ENCODE measurements at regions not wholly inside any gene's neighbourhood (a gene's known extent, or its start where the extent isn't known, plus 50 kb on each side); places are given as distances from the start of the nearest gene placed in this dataset.

DNA sequence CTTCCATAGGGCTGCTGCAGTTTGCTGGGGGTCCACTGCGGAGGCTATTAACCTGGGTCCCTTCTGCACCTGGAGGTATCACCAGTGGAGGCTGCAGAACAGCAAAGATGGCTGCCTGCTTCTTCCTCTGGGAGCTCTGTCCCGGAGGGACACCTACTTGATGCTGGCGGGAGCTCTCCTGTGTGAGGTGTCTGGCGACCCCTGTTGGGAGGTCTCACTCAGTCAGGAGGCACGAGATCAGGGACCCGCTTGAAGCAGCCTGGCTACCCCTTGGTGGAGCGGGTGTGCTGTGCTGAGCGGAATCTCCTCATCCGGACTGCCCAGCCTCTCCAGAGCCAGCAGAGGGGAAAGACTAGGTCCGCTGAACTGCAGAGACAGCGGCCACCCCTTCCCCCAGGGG is 56.0 kb upstream of the CTXND1 start:
- in situ Hi-C loops (cut with HindIII; ENCODE audit: low sequenced_read_pairs): no loop called here

DNA sequence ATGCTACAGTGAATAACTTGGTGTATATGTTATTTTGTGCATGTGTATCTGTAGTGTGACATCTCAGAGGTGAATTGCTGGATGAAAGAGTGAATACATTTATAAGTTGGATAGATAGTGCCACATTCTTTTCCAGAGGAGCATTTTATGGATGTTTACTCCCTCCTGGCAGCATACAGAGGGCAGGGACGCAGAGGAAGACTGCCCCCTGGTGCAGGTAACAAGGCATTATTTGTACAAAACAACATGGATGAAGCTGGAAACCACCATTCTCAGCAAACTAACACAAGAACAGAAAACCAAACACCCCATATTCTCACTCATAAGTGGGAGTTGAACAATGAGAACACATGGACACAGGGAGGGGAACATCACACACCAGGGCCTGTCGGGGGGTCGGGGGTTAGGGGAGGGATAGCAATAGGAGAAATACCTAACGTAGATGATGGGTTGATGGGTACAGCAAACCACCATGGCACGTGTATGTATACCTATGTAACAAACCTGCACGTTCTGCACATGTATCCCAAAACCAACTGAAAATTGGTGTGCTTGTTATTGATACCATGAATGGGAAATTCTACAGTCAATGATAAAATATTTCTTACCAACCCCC is 57.9 kb upstream of the CTXND1 start:
- in situ Hi-C loops (cut with HindIII; ENCODE audit: low sequenced_read_pairs): no loop called here

DNA sequence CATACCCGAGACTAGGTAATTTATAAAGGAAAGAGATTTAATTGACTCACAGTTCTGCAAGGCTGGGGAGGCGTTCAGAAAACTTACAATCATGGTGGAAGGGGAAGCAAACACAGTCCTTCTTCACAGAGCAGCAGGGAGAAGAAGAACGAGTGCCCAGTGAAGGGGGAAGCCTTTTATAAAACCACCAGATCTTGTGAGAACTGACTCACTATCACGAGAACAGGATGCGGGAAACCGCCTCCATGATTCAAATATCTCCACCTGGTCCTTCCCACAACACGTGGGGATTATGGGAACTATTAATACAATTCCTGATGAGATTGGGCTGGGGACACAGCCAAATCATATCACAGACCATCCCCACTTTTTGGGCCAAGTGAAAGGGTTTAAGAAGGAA is 58.8 kb upstream of the CTXND1 start:
- in situ Hi-C loops (cut with HindIII; ENCODE audit: low sequenced_read_pairs): no loop called here

DNA sequence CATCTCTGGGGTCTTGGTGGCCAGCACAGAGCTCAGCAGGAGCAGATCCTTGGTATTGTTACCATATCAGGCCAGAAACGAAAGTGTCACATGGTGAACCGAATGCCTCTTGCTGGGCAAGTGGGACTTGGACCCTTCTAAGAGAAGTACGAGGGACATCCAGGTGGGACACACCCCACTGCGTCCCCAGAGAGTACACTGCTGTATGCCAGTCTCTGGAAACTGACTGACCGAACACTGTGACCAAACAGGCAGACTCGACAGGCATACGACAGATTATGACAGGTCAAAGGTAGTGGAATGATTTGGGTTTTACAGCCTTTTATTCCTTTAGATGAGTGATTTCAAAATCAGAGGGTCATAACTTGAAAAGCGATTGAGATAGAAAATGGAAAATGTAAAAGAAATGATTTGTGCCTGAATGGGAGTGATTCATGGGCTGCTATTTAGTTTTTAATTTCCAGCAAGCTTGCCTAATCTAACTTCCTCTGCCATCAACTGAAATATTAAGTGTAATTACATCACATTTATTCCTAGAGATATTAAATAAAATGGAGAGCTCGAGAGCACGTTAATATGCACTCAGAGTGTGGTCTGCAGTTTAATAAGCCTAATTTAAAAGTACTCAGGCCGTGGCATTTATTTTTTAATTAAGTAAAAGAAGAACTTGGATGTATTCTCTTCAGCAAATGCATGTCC is 63.4 kb upstream of the CTXND1 start:
- in situ Hi-C loops (cut with HindIII; ENCODE audit: low sequenced_read_pairs): no loop called here

DNA sequence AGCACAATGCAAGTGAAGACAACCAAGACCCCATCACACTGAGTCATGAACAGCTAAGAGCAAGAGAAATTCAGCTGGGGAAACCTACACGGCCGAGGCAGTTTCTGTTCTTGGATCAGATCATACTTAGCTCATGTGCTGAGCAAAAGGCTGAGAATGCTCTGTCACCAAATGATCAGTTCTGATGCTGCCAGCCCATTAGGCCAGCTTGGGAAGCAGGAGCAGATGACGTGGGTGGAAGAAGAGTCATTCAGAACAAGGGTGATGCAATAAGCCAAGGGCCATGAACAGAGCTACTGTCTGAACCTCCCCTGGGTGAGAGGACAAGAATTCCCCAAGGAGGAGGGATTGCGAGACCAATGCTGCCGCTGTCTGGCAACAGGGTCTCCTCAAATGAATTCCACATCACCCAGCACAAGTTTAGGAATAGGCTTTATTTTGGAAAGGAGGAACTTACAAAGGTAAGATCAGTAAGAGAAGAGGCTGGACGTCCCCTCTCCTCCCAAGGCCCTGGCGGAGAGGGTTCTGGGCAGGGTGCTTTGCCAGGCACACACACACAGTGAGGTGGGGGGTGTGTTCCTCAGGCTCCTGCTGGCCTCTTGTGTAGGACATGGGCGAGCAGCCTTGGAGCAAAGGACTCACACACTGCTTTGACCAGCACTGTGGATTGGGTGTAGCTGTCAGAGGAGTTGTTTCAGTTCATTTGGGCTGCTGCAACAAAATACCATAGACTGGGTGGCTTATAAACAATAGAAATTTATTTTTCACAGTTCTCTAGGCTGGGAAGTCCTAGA is 65.6 kb upstream of the CTXND1 start:
- in situ Hi-C loops (cut with HindIII; ENCODE audit: low sequenced_read_pairs): no loop called here

DNA sequence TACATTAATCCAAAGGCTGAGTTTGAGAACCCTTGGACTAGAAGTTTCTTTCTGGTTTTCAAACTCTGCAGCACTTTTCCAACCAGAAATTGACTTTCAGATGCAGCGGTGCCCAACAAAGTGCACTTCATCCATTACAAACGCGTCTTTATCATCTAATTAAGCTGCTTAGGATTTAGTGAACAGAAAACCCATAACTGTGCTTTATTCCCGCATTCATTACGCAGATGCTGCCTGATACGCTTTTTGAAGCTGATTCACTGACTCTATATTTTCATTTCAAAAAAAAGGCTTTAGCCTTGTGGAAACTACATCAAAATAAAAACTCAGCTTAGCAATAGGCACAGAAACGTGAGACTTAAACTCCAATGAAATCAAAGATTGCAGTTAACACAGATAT is 69.8 kb upstream of the CTXND1 start:
- in situ Hi-C loops (cut with HindIII; ENCODE audit: low sequenced_read_pairs): no loop called here

DNA sequence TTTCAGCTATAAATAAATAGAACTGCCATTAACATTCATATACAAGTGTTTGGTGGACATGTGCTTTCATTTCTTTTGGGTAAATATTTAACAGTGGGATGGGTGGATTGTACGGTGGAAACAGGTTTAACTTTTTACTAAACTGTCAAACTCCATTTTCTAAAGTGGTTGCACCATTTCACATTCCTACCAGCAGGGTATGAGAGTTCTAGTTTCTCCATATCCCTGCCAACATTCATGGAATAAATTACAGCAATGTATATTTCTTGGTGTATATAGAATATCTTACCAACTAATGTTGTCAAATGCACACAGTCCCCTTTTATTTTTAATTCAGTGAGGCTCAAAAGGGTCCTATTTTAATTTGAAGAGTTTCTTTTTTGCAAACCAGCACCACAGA is 71.3 kb upstream of the CTXND1 start:
- in situ Hi-C loops (cut with HindIII; ENCODE audit: low sequenced_read_pairs): no loop called here

DNA sequence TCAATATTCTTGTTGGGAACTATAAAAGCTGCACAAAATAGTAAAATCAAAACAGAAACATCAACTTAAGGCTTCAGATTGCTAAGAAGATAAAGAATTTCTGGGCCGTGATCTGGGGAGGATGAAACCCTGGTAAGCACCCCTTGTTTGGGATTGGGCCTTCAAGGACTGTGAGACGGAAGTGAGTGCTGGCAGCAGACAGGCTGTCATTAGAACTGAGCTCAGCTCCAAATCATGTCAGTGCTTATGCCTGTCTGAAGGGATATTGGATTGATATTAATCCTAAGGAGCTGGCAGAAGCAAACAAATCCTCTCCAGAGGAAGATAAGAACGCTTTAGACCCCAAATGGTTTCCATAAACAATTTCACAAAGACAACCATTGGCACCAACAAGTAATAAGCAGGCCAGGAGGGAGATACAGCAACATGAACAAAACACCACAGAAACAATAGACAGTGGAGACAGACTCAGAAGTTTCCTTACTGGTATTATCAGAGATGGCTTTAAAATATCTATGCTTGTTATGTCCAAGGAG is 72.6 kb upstream of the CTXND1 start:
- in situ Hi-C loops (cut with HindIII; ENCODE audit: low sequenced_read_pairs): no loop called here

DNA sequence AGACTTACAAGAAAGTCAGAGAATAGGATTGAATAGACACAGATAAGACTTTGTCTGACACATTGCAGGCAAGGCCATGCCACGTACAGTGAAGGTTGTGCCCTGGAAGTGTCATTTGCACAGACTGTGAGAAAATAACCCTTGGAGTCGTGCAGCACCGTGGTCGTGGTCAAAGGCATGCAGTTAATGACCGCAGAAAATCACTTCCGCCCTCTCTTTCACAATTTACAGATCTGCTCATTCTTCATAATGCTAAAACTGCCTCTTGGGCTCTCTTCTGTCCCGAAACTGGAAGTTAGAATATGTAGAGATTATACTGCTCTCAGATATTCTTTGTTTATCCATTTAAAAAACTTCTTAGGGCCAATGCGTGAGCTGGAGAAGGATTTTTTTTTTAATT is 73.2 kb upstream of the CTXND1 start:
- in situ Hi-C loops (cut with HindIII; ENCODE audit: low sequenced_read_pairs): no loop called here

DNA sequence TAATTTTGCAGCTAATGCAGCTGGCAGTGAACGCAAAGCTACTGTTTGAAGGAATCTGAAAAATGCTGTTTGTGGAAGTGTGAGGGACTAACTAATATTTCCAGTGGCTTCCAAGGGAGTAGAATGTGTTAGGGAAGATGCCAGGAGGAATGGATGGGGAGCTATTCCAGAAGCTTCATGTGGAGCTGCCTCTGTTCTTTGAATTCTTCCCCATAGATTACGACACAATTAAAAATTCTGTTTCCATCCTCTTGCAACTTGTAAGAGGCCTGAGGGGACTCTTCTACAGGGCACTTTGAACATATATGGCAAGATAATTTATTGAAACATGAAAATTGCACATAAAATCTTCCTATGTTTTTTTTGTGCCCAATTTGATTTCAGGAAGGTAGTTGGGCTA is 74.3 kb upstream of the CTXND1 start:
- in situ Hi-C loops (cut with HindIII; ENCODE audit: low sequenced_read_pairs): no loop called here

DNA sequence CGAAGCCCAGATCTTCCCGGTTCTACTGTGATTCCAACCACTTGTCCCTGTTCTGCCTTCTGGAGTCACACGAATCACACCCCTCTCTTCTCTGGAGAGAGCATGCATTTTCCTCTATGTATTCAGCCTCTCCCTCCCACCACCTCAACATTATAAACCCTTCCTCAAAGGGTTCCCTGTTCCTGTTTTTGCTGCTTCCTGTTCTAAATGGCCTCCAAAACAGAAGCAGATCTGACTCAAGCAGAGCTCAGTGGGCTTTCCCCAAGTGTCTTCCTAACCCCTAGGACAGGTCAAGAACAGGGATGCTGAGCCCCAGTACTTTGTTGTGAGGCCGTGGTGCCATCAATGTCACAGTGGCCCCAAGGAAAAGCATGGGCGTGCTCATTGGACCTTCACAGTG is 75.7 kb upstream of the ARNT2 start:
- in situ Hi-C loops (cut with HindIII; ENCODE audit: low sequenced_read_pairs): no loop called here

DNA sequence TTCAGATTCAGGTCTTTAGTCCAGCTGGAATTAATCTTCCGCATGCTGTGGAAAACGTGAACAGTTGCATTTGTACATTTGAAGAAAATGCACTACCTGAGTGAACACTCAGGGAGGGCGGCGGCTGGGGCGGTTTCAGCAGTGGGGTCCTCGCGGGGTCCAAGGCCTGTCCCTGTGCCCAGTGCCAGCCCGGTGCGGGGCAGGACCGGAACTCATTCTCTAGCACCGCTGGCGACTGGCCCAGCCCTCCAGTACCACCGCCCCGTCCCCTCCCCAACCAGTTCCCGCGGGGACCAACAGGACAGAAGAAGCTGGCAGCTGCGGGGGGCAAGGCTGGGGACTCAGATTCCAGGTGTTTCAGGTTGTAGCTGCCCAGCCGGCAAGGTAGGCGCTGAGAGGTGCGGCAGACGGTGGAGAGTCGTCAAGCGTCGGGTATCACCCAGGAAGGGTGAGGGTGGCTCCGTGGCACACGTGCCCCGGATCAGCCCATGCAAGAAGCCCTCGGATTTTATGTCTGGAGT is 72.2 kb upstream of the ARNT2 start:
- in situ Hi-C loops (cut with HindIII; ENCODE audit: low sequenced_read_pairs): no loop called here

DNA sequence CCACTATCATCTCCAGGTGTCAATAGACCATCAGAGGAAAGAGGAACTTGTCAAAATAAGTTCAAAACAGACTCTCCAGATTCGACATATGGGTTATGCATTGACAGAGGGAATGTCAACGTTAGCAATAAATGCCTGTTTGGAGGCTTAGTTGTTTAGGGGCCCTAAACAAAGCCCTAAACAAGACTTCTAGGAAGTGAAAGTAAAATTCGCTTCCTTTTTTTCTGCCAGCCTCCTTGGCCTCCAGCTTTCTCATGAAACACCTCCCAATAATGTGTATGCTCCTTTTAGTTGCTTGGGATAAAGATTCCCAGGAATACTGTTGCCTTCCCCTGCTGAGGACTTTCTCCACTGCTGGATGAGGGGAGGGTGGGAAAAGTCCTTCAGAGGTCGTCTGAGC is 70.9 kb upstream of the ARNT2 start:
- in situ Hi-C loops (cut with HindIII; ENCODE audit: low sequenced_read_pairs): no loop called here

DNA sequence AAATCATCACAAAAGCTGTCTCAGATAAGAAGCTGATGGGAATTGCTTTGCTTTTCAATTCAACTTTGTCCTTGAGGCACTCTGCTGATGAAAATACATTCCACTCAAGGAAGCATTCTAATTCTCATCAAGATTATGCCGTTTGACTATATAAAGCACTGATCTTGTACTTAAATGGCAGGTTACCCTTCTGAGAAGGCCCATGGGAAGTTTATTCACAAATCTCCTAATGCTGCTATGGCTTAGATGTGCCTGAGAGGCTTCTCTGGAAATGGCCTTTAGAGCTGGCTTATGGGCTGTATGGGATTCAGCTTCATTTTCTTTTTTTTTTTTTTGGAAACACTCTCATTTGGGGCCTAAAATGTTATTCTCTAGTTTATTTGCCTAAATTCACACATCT is 69.7 kb upstream of the ARNT2 start:
- in situ Hi-C loops (cut with HindIII; ENCODE audit: low sequenced_read_pairs): no loop called here

DNA sequence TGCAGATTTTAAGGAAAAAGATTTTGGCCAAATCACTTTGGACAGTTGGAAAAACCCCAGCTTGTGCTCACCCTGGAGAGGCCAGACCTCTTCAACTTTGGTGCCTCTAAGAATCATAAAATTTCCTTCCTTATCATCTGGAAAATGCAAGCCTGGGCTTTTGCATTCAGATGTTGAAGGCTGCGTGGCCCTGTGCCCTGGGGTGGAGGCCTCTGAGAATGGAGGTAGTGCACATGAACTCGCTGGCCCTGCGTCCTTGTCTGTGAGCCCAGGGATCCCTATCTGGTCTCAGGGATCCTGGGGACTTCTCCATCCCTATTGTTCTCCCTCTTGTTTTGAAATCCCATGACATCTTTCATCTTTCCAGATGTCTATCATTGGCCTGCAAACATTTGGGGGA is 64.6 kb upstream of the ARNT2 start:
- in situ Hi-C loops (cut with HindIII; ENCODE audit: low sequenced_read_pairs): no loop called here

DNA sequence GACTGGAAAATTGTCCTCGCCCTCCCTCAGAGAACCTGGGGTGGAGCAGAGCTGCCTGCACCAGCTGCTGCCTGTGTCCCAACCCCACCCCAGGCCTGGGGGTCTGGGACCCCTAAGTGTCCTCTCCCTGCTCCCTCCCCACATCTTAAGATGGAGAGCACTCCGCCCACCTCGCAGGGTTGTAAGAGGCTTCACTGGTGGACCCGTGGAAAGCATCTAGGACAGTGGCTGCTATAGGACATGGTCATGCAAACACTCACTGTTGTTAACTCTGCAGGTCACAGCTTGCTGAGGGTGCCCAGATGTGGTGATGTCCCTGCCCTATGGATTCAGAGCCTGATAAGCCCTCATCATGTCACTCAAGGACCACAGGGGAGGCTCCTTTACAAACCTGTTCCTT is 62.0 kb upstream of the ARNT2 start:
- in situ Hi-C loops (cut with HindIII; ENCODE audit: low sequenced_read_pairs): no loop called here

DNA sequence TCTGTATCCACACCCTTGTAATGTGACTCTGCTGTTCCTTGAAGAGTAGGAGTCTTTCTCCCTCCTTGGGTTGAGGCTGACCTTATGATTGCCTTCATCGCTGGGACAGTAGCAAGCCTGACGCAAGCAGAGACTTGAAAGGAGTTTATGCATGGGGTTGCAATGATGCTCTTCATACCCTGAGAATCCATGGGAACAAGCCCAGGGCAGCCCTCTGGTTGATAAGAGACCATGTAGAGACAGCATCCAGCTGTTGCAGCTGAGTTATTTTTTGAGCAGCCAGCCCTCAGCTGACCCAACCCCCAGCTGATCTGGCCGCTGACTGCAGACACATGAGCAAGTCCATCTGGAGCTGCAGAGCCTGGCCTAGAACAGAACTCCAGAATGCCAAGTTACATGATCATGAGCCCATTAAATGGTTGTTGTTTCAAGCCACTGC is 60.6 kb upstream of the ARNT2 start:
- in situ Hi-C loops (cut with HindIII; ENCODE audit: low sequenced_read_pairs): no loop called here

DNA sequence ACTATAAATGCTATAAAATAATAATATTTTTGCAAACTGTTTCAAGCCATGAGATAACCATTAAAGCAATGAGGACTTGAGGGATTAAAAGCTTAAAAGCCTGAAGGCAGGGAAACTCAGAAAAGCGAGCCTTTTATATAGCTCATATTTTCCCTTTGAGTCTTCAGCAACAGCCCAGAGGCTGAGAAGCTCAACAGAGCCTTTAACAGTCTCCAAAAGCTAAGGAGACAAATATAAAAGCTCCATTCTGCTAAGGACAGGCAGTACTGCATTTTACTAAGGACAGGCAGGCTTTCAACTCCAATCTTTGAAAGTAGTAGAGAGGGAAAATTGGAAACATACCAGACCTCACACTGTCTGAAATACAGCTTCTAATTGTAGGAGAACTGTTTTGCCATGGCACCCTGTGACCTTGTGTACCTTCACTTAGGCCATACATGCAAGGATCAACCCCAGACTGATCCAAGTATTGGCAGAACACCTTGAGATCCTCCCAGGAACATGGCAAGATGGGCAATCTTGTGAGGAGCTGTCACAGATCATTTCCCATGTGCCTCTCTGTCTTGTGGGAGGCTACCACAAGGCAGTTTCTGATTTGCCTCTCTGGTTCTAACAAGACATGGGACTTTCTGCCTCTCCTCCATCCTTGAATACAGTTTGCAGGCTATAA is 53.1 kb upstream of the ARNT2 start:
- in situ Hi-C loops (cut with HindIII; ENCODE audit: low sequenced_read_pairs): loop anchor here (10.0 kb wide), 1 partner anchor 54 kb away; the partner anchor contains the start of gene ARNT2
